Gastrocnemius medialis (tissue), 4 donors: ENCODE measurements at regions not wholly inside any gene's neighbourhood (a gene's known extent, or its start where the extent isn't known, plus 50 kb on each side); places are given as distances from the start of the nearest gene placed in this dataset.

Experiments
- POLR2A ChIP-seq, 2 donors: fragments of 450-650 bp; IDR thresholded peaks; one replicate each; pipeline ENCODE4 v1.6.1; 2017; ENCODE audit warnings: antibody characterized with exemption in 2 of 2, mild to moderate bottlenecking in 2 of 2, moderate library complexity in 2 of 2
- TF ChIP-seq, protein P1 (sequence below), 5 experiments: fragments of 450-650 bp in 3 of 5; fragments of 200-600 bp in 2 of 5; sonication (generic) in 2 of 5; IDR thresholded peaks in 4 of 5; conservative IDR thresholded peaks in 1 of 5; 1 replicate in 4 of 5; 2 replicates in 1 of 5; pipeline ENCODE4 v1.5.1; 2016 to 2019; ENCODE audit warnings: antibody characterized with exemption in 5 of 5, mild to moderate bottlenecking in 3 of 5, moderate library complexity in 3 of 5

DNA sequence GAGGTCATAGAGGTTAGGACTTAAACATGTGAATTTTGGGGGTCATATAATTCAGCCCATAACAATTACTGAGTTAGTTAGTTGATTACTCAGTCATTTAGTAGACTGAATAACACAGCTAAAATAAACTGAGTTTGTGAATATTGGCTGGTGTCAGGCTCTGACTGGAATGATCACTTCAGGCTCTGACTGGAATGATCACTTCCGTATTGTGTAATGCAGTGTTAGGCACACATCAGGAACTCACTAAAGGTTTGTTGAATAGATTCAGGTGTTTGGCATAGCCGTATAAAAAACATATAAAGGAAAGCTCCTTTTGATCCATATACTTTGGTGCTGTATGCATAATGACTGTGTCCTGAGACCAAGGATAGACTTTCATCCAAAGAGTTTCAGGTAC lies 610.5 kb downstream of the INSC start:
- TF ChIP-seq, protein P1, sequence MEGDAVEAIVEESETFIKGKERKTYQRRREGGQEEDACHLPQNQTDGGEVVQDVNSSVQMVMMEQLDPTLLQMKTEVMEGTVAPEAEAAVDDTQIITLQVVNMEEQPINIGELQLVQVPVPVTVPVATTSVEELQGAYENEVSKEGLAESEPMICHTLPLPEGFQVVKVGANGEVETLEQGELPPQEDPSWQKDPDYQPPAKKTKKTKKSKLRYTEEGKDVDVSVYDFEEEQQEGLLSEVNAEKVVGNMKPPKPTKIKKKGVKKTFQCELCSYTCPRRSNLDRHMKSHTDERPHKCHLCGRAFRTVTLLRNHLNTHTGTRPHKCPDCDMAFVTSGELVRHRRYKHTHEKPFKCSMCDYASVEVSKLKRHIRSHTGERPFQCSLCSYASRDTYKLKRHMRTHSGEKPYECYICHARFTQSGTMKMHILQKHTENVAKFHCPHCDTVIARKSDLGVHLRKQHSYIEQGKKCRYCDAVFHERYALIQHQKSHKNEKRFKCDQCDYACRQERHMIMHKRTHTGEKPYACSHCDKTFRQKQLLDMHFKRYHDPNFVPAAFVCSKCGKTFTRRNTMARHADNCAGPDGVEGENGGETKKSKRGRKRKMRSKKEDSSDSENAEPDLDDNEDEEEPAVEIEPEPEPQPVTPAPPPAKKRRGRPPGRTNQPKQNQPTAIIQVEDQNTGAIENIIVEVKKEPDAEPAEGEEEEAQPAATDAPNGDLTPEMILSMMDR (IDR thresholded peaks at IDR 0.05 in 4 of 5, conservative IDR thresholded peaks at IDR 0.05 in 1 of 5) = no peak
- no peak for TF ChIP-seq POLR2A (IDR thresholded peaks at IDR 0.05)
